ENCODE measurements at regions not wholly inside any gene's neighbourhood (a gene's known extent, or its start where the extent isn't known, plus 50 kb on each side); places are given as distances from the start of the nearest gene placed in this dataset.
"Not testable (repeated sequence)": the region's sequence is repeated elsewhere in the genome, so short reads cannot be mapped to it uniquely, and the experiment has no call there.

- no peaks in the 10 kb centered on the region for H3K4me1 ChIP-seq (ENCODE audit: control insufficient read depth in 3 of 3, insufficient read depth in 2 of 3, low read depth in 1 of 3, low read length in 2 of 3)
- WGBS, 3 donors, result 74 to 93% (median 88%) methylated on average over 1 of the region's 1 CpG
- no peaks in the 10 kb centered on the region for H3K9me3 ChIP-seq (ENCODE audit: control insufficient read depth in 2 of 2, insufficient read depth in 1 of 2, low read depth in 1 of 2, low read length in 1 of 2)
- FAIRE-seq, result no peak
- no peak for DNase-seq
- H3K36me3 ChIP-seq (ENCODE audit: control insufficient read depth in 3 of 3, insufficient read depth in 2 of 3, low read depth in 1 of 3, low read length in 3 of 3), result no peaks in the 10 kb centered on the region
- no peak overlapping the region for H3K27ac ChIP-seq (ENCODE audit: low read depth in 1 of 3, low read length in 2 of 3)
- H3K27me3 ChIP-seq (ENCODE audit: control insufficient read depth in 3 of 3, insufficient read depth in 3 of 3, low read length in 3 of 3), result no peaks in the 10 kb centered on the region
- H3K4me3 ChIP-seq (ENCODE audit: low read depth in 1 of 3, low read length in 3 of 3), result no peak overlapping the region
Observed at GRCh38 chr14:42488965-42489364, 882.3 kb downstream of the LRFN5 start.

- FAIRE-seq; H3K27ac ChIP-seq (ENCODE audit: low read depth in 1 of 3, low read length in 2 of 3); H3K27me3 ChIP-seq (ENCODE audit: control insufficient read depth in 3 of 3, insufficient read depth in 3 of 3, low read length in 3 of 3); H3K4me1 ChIP-seq (ENCODE audit: control insufficient read depth in 3 of 3, insufficient read depth in 2 of 3, low read depth in 1 of 3, low read length in 2 of 3); H3K4me3 ChIP-seq (ENCODE audit: low read depth in 1 of 3, low read length in 3 of 3); DNase-seq; H3K36me3 ChIP-seq (ENCODE audit: control insufficient read depth in 3 of 3, insufficient read depth in 2 of 3, low read depth in 1 of 3, low read length in 3 of 3); H3K9me3 ChIP-seq (ENCODE audit: control insufficient read depth in 2 of 2, insufficient read depth in 1 of 2, low read depth in 1 of 2, low read length in 1 of 2): not testable (repeated sequence)
- 92 to 97% (median 95%) methylated on average over 22 to 41 of the region's 41 CpGs for WGBS, 3 donors
Observed at GRCh38 chr14:42482345-42482971, 875.8 kb downstream of the LRFN5 start.

DNA sequence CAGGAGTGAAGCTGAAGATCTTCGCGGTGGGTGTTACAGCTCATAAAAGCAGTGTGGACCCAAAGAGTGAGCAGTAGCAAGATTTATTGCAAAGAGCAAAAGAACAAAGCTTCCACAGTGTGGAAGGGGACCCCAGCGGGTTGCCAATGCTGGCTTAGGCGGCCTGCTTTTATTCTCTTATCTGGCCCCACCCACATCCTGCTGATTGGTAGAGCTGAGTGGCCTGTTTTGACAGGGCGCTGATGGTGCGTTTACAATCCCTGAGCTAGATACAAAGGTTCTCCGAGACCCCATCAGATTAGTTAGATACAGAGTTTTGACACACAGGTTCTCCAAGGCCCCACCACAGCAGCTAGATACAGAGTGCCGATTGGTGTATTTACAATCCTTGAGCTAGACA is 875.0 kb downstream of the LRFN5 start:
- H3K27me3 ChIP-seq (ENCODE audit: control insufficient read depth in 3 of 3, insufficient read depth in 3 of 3, low read length in 3 of 3); H3K4me3 ChIP-seq (ENCODE audit: low read depth in 1 of 3, low read length in 3 of 3); H3K27ac ChIP-seq (ENCODE audit: low read depth in 1 of 3, low read length in 2 of 3); H3K9me3 ChIP-seq (ENCODE audit: control insufficient read depth in 2 of 2, insufficient read depth in 1 of 2, low read depth in 1 of 2, low read length in 1 of 2); DNase-seq; FAIRE-seq; H3K36me3 ChIP-seq (ENCODE audit: control insufficient read depth in 3 of 3, insufficient read depth in 2 of 3, low read depth in 1 of 3, low read length in 3 of 3); H3K4me1 ChIP-seq (ENCODE audit: control insufficient read depth in 3 of 3, insufficient read depth in 2 of 3, low read depth in 1 of 3, low read length in 2 of 3): not testable (repeated sequence)
- WGBS, 3 donors, result 87 to 93% (median 91%) methylated on average over 8 of the region's 8 CpGs

GRCh38 chr14:42480255-42480654 is 873.6 kb downstream of the LRFN5 start:
- no peaks in the 10 kb centered on the region for H3K9me3 ChIP-seq (ENCODE audit: control insufficient read depth in 2 of 2, insufficient read depth in 1 of 2, low read depth in 1 of 2, low read length in 1 of 2)
- DNase-seq (no peak), FAIRE-seq (no peak)
- H3K36me3 ChIP-seq (ENCODE audit: control insufficient read depth in 3 of 3, insufficient read depth in 2 of 3, low read depth in 1 of 3, low read length in 3 of 3), result no peaks in the 10 kb centered on the region
- H3K4me1 ChIP-seq (ENCODE audit: control insufficient read depth in 3 of 3, insufficient read depth in 2 of 3, low read depth in 1 of 3, low read length in 2 of 3), result no peaks in the 10 kb centered on the region
- H3K4me3 ChIP-seq (ENCODE audit: low read depth in 1 of 3, low read length in 3 of 3), result no peak overlapping the region
- H3K27ac ChIP-seq (ENCODE audit: low read depth in 1 of 3, low read length in 2 of 3), result no peak overlapping the region
- H3K27me3 ChIP-seq (ENCODE audit: control insufficient read depth in 3 of 3, insufficient read depth in 3 of 3, low read length in 3 of 3), result no peaks in the 10 kb centered on the region
- 73 to 79% (median 76%) methylated on average over 1 of the region's 1 CpG for WGBS, 3 donors

- no peaks in the 10 kb centered on the region for H3K27me3 ChIP-seq (ENCODE audit: control insufficient read depth in 3 of 3, insufficient read depth in 3 of 3, low read length in 3 of 3)
- FAIRE-seq (no peak), DNase-seq (no peak)
- H3K9me3 ChIP-seq (ENCODE audit: control insufficient read depth in 2 of 2, insufficient read depth in 1 of 2, low read depth in 1 of 2, low read length in 1 of 2), result peaks cover 0 to 3% of the 10 kb centered on the region in 2 donors
- H3K36me3 ChIP-seq (ENCODE audit: control insufficient read depth in 3 of 3, insufficient read depth in 2 of 3, low read depth in 1 of 3, low read length in 3 of 3), result no peaks in the 10 kb centered on the region
- WGBS, 3 donors, result 37 to 47% (median 46%) methylated on average over 6 of the region's 6 CpGs
- no peak overlapping the region for H3K4me3 ChIP-seq (ENCODE audit: low read depth in 1 of 3, low read length in 3 of 3)
- H3K4me1 ChIP-seq (ENCODE audit: control insufficient read depth in 3 of 3, insufficient read depth in 2 of 3, low read depth in 1 of 3, low read length in 2 of 3), result no peaks in the 10 kb centered on the region
- H3K27ac ChIP-seq (ENCODE audit: low read depth in 1 of 3, low read length in 2 of 3), result no peak overlapping the region
Observed at GRCh38 chr14:42475289-42475688, 868.6 kb downstream of the LRFN5 start.

GRCh38 chr14:42470427-42470719 is 863.7 kb downstream of the LRFN5 start:
- 74 to 89% (median 76%) methylated on average over 3 of the region's 3 CpGs for WGBS, 3 donors
- Histone ChIP-seq H3K4me1 (ENCODE audit: control insufficient read depth in 3 of 3, insufficient read depth in 2 of 3, low read depth in 1 of 3, low read length in 2 of 3) (no peaks in the 10 kb centered on the region), H3K36me3 (ENCODE audit: control insufficient read depth in 3 of 3, insufficient read depth in 2 of 3, low read depth in 1 of 3, low read length in 3 of 3) (no peaks in the 10 kb centered on the region), H3K27me3 (ENCODE audit: control insufficient read depth in 3 of 3, insufficient read depth in 3 of 3, low read length in 3 of 3) (no peaks in the 10 kb centered on the region), H3K27ac (ENCODE audit: low read depth in 1 of 3, low read length in 2 of 3) (no peak overlapping the region), H3K9me3 (ENCODE audit: control insufficient read depth in 2 of 2, insufficient read depth in 1 of 2, low read depth in 1 of 2, low read length in 1 of 2) (peaks cover 0 to 3% of the 10 kb centered on the region in 2 donors), H3K4me3 (ENCODE audit: low read depth in 1 of 3, low read length in 3 of 3) (no peak overlapping the region)
- DNase-seq, result no peak
- FAIRE-seq, result no peak

DNA sequence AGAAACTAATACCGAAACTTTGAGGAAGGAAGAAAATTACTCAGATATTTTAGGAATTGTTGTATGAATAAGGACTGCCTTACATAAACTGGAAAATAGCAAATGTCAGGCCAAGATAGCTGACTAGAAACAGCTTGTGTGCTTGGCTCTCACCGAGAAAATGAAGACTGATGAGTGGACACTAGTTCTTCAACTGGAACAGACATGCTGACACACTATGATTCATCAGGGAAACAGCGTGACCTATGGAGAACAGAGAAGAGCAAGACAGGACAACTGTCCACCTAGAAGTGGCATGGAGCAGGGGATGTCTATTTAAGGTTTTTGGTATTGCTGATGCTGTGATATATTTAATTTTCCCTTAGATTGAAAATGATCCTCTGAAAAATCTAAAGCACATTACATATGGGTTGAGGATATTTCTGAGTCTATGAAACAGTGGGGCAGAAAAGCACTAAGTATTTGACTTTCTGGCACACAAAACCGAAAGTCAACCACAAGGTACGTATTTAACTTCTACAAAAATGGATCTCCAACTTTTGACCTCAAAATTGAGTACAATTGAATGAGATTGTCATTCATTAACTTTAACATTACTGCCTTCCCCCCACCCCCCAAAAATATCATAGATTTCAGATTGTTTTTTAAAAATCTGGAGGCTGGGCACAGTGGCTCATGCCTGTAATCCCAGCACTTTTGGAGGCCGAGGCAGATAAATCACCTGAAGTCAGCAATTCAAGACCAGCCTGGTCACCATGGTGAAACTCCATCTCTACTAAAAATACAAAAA is 863.2 kb downstream of the LRFN5 start:
- Histone ChIP-seq H3K27ac (ENCODE audit: low read depth in 1 of 3, low read length in 2 of 3) (no peak overlapping the region), H3K27me3 (ENCODE audit: control insufficient read depth in 3 of 3, insufficient read depth in 3 of 3, low read length in 3 of 3) (no peaks in the 10 kb centered on the region), H3K36me3 (ENCODE audit: control insufficient read depth in 3 of 3, insufficient read depth in 2 of 3, low read depth in 1 of 3, low read length in 3 of 3) (no peaks in the 10 kb centered on the region), H3K4me1 (ENCODE audit: control insufficient read depth in 3 of 3, insufficient read depth in 2 of 3, low read depth in 1 of 3, low read length in 2 of 3) (no peaks in the 10 kb centered on the region), H3K9me3 (ENCODE audit: control insufficient read depth in 2 of 2, insufficient read depth in 1 of 2, low read depth in 1 of 2, low read length in 1 of 2) (peaks cover 0 to 3% of the 10 kb centered on the region in 2 donors), H3K4me3 (ENCODE audit: low read depth in 1 of 3, low read length in 3 of 3) (no peak overlapping the region)
- DNase-seq (no peak), FAIRE-seq (no peak)
- WGBS, 3 donors, result 76 to 80% (median 77%) methylated on average over 6 of the region's 6 CpGs

- Histone ChIP-seq H3K27me3 (ENCODE audit: control insufficient read depth in 3 of 3, insufficient read depth in 3 of 3, low read length in 3 of 3) (no peaks in the 10 kb centered on the region), H3K36me3 (ENCODE audit: control insufficient read depth in 3 of 3, insufficient read depth in 2 of 3, low read depth in 1 of 3, low read length in 3 of 3) (no peaks in the 10 kb centered on the region), H3K9me3 (ENCODE audit: control insufficient read depth in 2 of 2, insufficient read depth in 1 of 2, low read depth in 1 of 2, low read length in 1 of 2) (peaks cover 0 to 3% of the 10 kb centered on the region in 2 donors), H3K4me3 (ENCODE audit: low read depth in 1 of 3, low read length in 3 of 3) (no peak overlapping the region), H3K4me1 (ENCODE audit: control insufficient read depth in 3 of 3, insufficient read depth in 2 of 3, low read depth in 1 of 3, low read length in 2 of 3) (no peaks in the 10 kb centered on the region), H3K27ac (ENCODE audit: low read depth in 1 of 3, low read length in 2 of 3) (no peak overlapping the region)
- FAIRE-seq, result no peak
- 14 to 57% (median 18%) methylated on average over 1 of the region's 1 CpG for WGBS, 3 donors
- DNase-seq, result no peak
Observed at GRCh38 chr14:42460673-42461072, 854.0 kb downstream of the LRFN5 start.

Data from small intestine (tissue), 7 donors.